BE2C (cell line): ENCODE measurements at regions not wholly inside any gene's neighbourhood (a gene's known extent, or its start where the extent isn't known, plus 50 kb on each side); places are given as distances from the start of the nearest gene placed in this dataset.

Experiments
- DNase-seq: peaks from one replicate; pipeline ENCODE4 v3.0.0-alpha.2; 2020
- H3K27me3 ChIP-seq: fragments of 250-450 bp; sonication (Bioruptor Pico); 2 replicates; pipeline ENCODE4 v1.5.1; 2020; ENCODE audit warnings: mild to moderate bottlenecking
- H3K36me3 ChIP-seq: fragments of 250-450 bp; sonication (Bioruptor Pico); 2 replicates; pipeline ENCODE4 v1.5.1; 2020; ENCODE audit warnings: mild to moderate bottlenecking
- H3K4me1 ChIP-seq: fragments of 250-450 bp; sonication (Bioruptor Pico); 2 replicates; pipeline ENCODE4 v1.5.1; 2020
- H3K4me3 ChIP-seq: 2 replicates; pipeline ENCODE4 v1.5.1; 2011; ENCODE audit warnings: low read depth, low read length
- H3K9me3 ChIP-seq: fragments of 250-450 bp; sonication (Bioruptor Pico); 2 replicates; pipeline ENCODE4 v1.5.1; 2020
- TF ChIP-seq, protein P1 (sequence below): IDR thresholded peaks from 2 replicates; pipeline ENCODE4 v1.5.1; 2012; ENCODE audit warnings: mild to moderate bottlenecking, low read depth, low read length

DNA sequence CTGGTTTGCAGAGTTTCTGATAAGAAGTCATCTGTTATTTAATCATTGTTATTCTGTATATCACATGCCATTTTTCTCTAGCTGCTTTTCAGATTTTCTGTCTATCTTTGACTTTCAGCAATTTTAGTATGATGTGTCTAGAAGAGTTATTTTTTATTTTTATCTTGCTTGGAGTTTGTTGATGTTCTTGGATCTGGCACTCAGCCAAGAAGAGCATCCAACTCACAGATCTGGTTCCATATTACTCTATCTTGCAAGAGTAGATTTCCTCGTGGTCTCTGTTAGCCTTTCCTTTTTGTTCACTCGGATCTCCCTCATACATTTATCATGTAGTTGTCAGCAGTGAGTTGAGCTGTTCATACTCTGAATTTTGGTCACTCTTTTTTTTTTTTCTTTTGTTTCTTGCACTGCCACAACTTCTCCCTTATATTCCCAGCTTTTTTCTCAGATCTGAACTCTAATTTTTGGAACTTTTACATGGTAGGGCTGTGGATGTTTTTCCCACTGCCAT lies 54.8 kb upstream of the CALCR start:
- Histone ChIP-seq H3K4me3 (no peak overlapping the region), H3K9me3 (no peaks in the 10 kb centered on the region), H3K36me3 (no peaks in the 10 kb centered on the region), H3K27me3 (no peaks in the 10 kb centered on the region), H3K4me1 (no peaks in the 10 kb centered on the region)
- DNase-seq = no peak
- TF ChIP-seq, protein P1, sequence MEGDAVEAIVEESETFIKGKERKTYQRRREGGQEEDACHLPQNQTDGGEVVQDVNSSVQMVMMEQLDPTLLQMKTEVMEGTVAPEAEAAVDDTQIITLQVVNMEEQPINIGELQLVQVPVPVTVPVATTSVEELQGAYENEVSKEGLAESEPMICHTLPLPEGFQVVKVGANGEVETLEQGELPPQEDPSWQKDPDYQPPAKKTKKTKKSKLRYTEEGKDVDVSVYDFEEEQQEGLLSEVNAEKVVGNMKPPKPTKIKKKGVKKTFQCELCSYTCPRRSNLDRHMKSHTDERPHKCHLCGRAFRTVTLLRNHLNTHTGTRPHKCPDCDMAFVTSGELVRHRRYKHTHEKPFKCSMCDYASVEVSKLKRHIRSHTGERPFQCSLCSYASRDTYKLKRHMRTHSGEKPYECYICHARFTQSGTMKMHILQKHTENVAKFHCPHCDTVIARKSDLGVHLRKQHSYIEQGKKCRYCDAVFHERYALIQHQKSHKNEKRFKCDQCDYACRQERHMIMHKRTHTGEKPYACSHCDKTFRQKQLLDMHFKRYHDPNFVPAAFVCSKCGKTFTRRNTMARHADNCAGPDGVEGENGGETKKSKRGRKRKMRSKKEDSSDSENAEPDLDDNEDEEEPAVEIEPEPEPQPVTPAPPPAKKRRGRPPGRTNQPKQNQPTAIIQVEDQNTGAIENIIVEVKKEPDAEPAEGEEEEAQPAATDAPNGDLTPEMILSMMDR = no peak

- TF ChIP-seq, protein P1 = no peak
These were observed 52.3 kb upstream of the CALCR start for GRCh38 chr7:93626869-93627268.

More at GRCh38 chr7:93626869-93627268, 52.3 kb upstream of the CALCR start:
- Histone ChIP-seq H3K9me3 (no peaks in the 10 kb centered on the region), H3K4me3 (no peak overlapping the region), H3K36me3 (no peaks in the 10 kb centered on the region), H3K4me1 (no peaks in the 10 kb centered on the region), H3K27me3 (no peaks in the 10 kb centered on the region)
- DNase-seq = no peak
